Mesenchymal stem cell (in vitro differentiated cells and primary cell): ENCODE measurements at regions not wholly inside any gene's neighbourhood (a gene's known extent, or its start where the extent isn't known, plus 50 kb on each side); places are given as distances from the start of the nearest gene placed in this dataset.

ENCODE experiments used
- DNase-seq: peaks from one replicate; pipeline ENCODE4 v3.0.0-alpha.2; 2013
- H2AFZ ChIP-seq: one replicate; pipeline ENCODE4 v1.6.1; 2013; ENCODE audit warnings: low read depth, mild to moderate bottlenecking, control low read depth, inconsistent platforms, low read length, moderate library complexity
- H2AK5ac ChIP-seq: 2 replicates; pipeline ENCODE4 v1.6.1; 2013; ENCODE audit warnings: low read length, moderate library complexity, mild to moderate bottlenecking, inconsistent platforms; ENCODE audit not compliant: severe bottlenecking
- H2BK120ac ChIP-seq: one replicate; pipeline ENCODE4 v1.6.1; 2013; ENCODE audit warnings: low read depth, mild to moderate bottlenecking, inconsistent platforms, low read length, moderate library complexity
- H2BK12ac ChIP-seq, 2 experiments: one replicate each; pipeline ENCODE4 v1.6.1; 2013; ENCODE audit warnings: inconsistent platforms in 2 of 2, low read length in 2 of 2, mild to moderate bottlenecking in 2 of 2, moderate library complexity in 2 of 2, control low read depth in 1 of 2
- H2BK15ac ChIP-seq: one replicate; pipeline ENCODE4 v1.6.1; 2013; ENCODE audit warnings: mild to moderate bottlenecking, low read depth, inconsistent platforms; ENCODE audit not compliant: poor library complexity, severe bottlenecking
- H2BK5ac ChIP-seq: 2 replicates; pipeline ENCODE4 v1.6.1; 2013; ENCODE audit warnings: low read depth, mild to moderate bottlenecking, low read length, control low read depth, inconsistent platforms; ENCODE audit not compliant: poor library complexity, severe bottlenecking
- H3K14ac ChIP-seq, 2 experiments: one replicate each; pipeline ENCODE4 v1.6.1; 2013; ENCODE audit warnings: inconsistent platforms in 2 of 2, low read length in 2 of 2, control low read depth in 1 of 2, mild to moderate bottlenecking in 1 of 2, moderate library complexity in 1 of 2
- H3K18ac ChIP-seq, 2 experiments: one replicate each; pipeline ENCODE4 v1.6.1; 2013; ENCODE audit warnings: inconsistent platforms in 2 of 2, low read length in 2 of 2, control low read depth in 1 of 2, low read depth in 1 of 2, mild to moderate bottlenecking in 1 of 2
- H3K23ac ChIP-seq, 2 experiments: one replicate each; pipeline ENCODE4 v1.6.1; 2013; ENCODE audit warnings: inconsistent platforms in 2 of 2, low read length in 2 of 2, mild to moderate bottlenecking in 2 of 2, moderate library complexity in 2 of 2, control low read depth in 1 of 2
- H3K27ac ChIP-seq: 2 replicates; pipeline ENCODE4 v1.5.1; 2013; ENCODE audit warnings: mild to moderate bottlenecking, moderate library complexity, low read length, control low read depth, inconsistent platforms; ENCODE audit not compliant: poor library complexity, severe bottlenecking
- H3K27me3 ChIP-seq, 2 experiments: 2 replicates each; pipeline versions ENCODE4 v1.6.1 to v1.7.0; 2013; ENCODE audit warnings: low read length in 2 of 2, mild to moderate bottlenecking in 2 of 2, moderate library complexity in 2 of 2, control low read depth in 1 of 2, inconsistent platforms in 1 of 2; ENCODE audit not compliant: control insufficient read depth in 1 of 2, insufficient read depth in 1 of 2
- H3K36me3 ChIP-seq, 2 experiments: 2 replicates each; pipeline versions ENCODE4 v1.6.1 to v1.7.0; 2013; ENCODE audit warnings: low read length in 2 of 2, control low read depth in 1 of 2, inconsistent platforms in 1 of 2, low read depth in 1 of 2, mild to moderate bottlenecking in 1 of 2; ENCODE audit not compliant: insufficient read depth in 2 of 2, control insufficient read depth in 1 of 2
- H3K4ac ChIP-seq, 2 experiments: one replicate each; pipeline ENCODE4 v1.6.1; 2013; ENCODE audit warnings: inconsistent platforms in 2 of 2, low read length in 2 of 2, mild to moderate bottlenecking in 2 of 2, moderate library complexity in 2 of 2, control low read depth in 1 of 2, low read depth in 1 of 2
- H3K4me1 ChIP-seq: 2 replicates; pipeline ENCODE4 v1.6.1; 2013; ENCODE audit warnings: low read depth, low read length, control low read depth; ENCODE audit not compliant: control insufficient read depth, insufficient read depth
- H3K4me2 ChIP-seq: 2 replicates; pipeline ENCODE4 v1.6.1; 2013; ENCODE audit warnings: low read length, mild to moderate bottlenecking, inconsistent platforms; ENCODE audit not compliant: poor library complexity, severe bottlenecking
- H3K4me3 ChIP-seq, 2 experiments: 2 replicates each; pipeline versions ENCODE4 v1.5.1 to v1.7.0; 2013; ENCODE audit warnings: low read length in 2 of 2, mild to moderate bottlenecking in 2 of 2, control low read depth in 1 of 2, low read depth in 1 of 2; ENCODE audit not compliant: insufficient read depth in 1 of 2
- H3K79me1 ChIP-seq: replicated peaks from 2 replicates; pipeline ENCODE4 v1.6.1; 2013; ENCODE audit warnings: mild to moderate bottlenecking, control low read depth, low read length, inconsistent platforms; ENCODE audit not compliant: poor library complexity, severe bottlenecking
- H3K9ac ChIP-seq: 2 replicates; pipeline ENCODE4 v1.7.0; 2013; ENCODE audit warnings: mild to moderate bottlenecking, low read length, moderate library complexity
- H3K9me3 ChIP-seq: 2 replicates; pipeline ENCODE4 v1.7.0; 2013; ENCODE audit warnings: mild to moderate bottlenecking, low read length; ENCODE audit not compliant: control insufficient read depth
- H4K8ac ChIP-seq: one replicate; pipeline ENCODE4 v1.6.1; 2013; ENCODE audit warnings: inconsistent platforms, mild to moderate bottlenecking, low read length, moderate library complexity
- H4K91ac ChIP-seq: one replicate; pipeline ENCODE4 v1.6.1; 2013; ENCODE audit warnings: mild to moderate bottlenecking, low read length, inconsistent platforms
- WGBS: methylation state at CpG from one replicate; pipeline ENCODE4 v1.1.7; 2013; ENCODE audit warnings: mixed read lengths; 5-methylcytosine and 5-hydroxymethylcytosine counted together

- 94% methylated on average over 5 of the region's 5 CpGs for WGBS
- H2BK12ac ChIP-seq: no peak overlapping the region
- peaks cover 4% of the 10 kb centered on the region for H3K4me1 ChIP-seq
Observed at GRCh38 chr3:159453036-159453435, 535.6 kb upstream of the IL12A start.

GRCh38 chr3:159453945-159454344, 534.7 kb upstream of the IL12A start:
- H4K91ac ChIP-seq: no peak overlapping the region
- no peak overlapping the region for H2BK15ac ChIP-seq
- no peaks in the 10 kb centered on the region for H3K36me3 ChIP-seq
- no peaks in the 10 kb centered on the region for H3K27me3 ChIP-seq
- no peak overlapping the region for H3K9ac ChIP-seq
- no peak overlapping the region for H3K4me2 ChIP-seq
- no peak overlapping the region for H2BK5ac ChIP-seq
- no peak overlapping the region for H3K18ac ChIP-seq
- H3K79me1 ChIP-seq: no peaks in the 10 kb centered on the region
- no peak overlapping the region for H3K23ac ChIP-seq
- WGBS: 100% methylated on average over 1 of the region's 2 CpGs
- H3K4me1 ChIP-seq: peaks cover 4% of the 10 kb centered on the region
- no peak overlapping the region for H3K4ac ChIP-seq
- no peak overlapping the region for H4K8ac ChIP-seq
- H2AK5ac ChIP-seq: no peak overlapping the region
- no peak overlapping the region for H3K4me3 ChIP-seq
- no peak overlapping the region for H2AFZ ChIP-seq
- H3K27ac ChIP-seq: no peak overlapping the region
- H2BK12ac ChIP-seq: no peak overlapping the region
- H3K9me3 ChIP-seq: no peaks in the 10 kb centered on the region
- H2BK120ac ChIP-seq: no peak overlapping the region
- no peak overlapping the region for H3K14ac ChIP-seq
- DNase-seq: no peak

More at GRCh38 chr3:159453036-159453435, 535.6 kb upstream of the IL12A start:
- no peak overlapping the region for H2AFZ ChIP-seq
- no peak overlapping the region for H2BK15ac ChIP-seq
- no peak overlapping the region for H3K23ac ChIP-seq
- no peak overlapping the region for H2AK5ac ChIP-seq
- no peak overlapping the region for H3K4ac ChIP-seq
- H3K14ac ChIP-seq: no peak overlapping the region
- DNase-seq: no peak
- H3K4me2 ChIP-seq: no peak overlapping the region
- H3K27ac ChIP-seq: no peak overlapping the region
- no peaks in the 10 kb centered on the region for H3K36me3 ChIP-seq
- H4K91ac ChIP-seq: no peak overlapping the region
- no peak overlapping the region for H2BK5ac ChIP-seq
- H4K8ac ChIP-seq: no peak overlapping the region
- H3K4me3 ChIP-seq: no peak overlapping the region
- H2BK120ac ChIP-seq: no peak overlapping the region
- H3K79me1 ChIP-seq: no peaks in the 10 kb centered on the region
- no peak overlapping the region for H3K9ac ChIP-seq
- no peak overlapping the region for H3K18ac ChIP-seq
- no peaks in the 10 kb centered on the region for H3K9me3 ChIP-seq
- no peaks in the 10 kb centered on the region for H3K27me3 ChIP-seq

GRCh38 chr3:159455741-159456181, 532.9 kb upstream of the IL12A start:
- Histone ChIP-seq H2AFZ (no peak overlapping the region), H3K9ac (no peak overlapping the region), H3K4ac (no peak overlapping the region), H3K36me3 (no peaks in the 10 kb centered on the region), H3K4me2 (no peak overlapping the region), H3K27me3 (no peaks in the 10 kb centered on the region), H4K8ac (no peak overlapping the region), H3K14ac (no peak overlapping the region), H2BK5ac (no peak overlapping the region), H4K91ac (no peak overlapping the region), H3K4me1 (peaks cover 4% of the 10 kb centered on the region), H2BK12ac (no peak overlapping the region), H3K27ac (no peak overlapping the region), H3K23ac (no peak overlapping the region), H2AK5ac (peak overlapping the region; percentile 92), H3K79me1 (no peaks in the 10 kb centered on the region), H3K4me3 (no peak overlapping the region), H3K18ac (peak overlapping the region in 1 of 2 experiments; percentile 21), H2BK120ac (no peak overlapping the region), H3K9me3 (no peaks in the 10 kb centered on the region), H2BK15ac (no peak overlapping the region)
- DNase-seq: no peak
- 86% methylated on average over 4 of the region's 5 CpGs for WGBS

GRCh38 chr3:159458010-159458409, 530.6 kb upstream of the IL12A start:
- Histone ChIP-seq H3K4me2 (peak overlapping the region; percentile 43), H3K18ac (no peak overlapping the region), H3K27me3 (no peaks in the 10 kb centered on the region), H2AFZ (no peak overlapping the region), H4K91ac (no peak overlapping the region), H3K9ac (no peak overlapping the region), H3K36me3 (no peaks in the 10 kb centered on the region), H3K4me3 (no peak overlapping the region), H2BK15ac (no peak overlapping the region), H3K14ac (no peak overlapping the region), H3K4me1 (peaks cover 4% of the 10 kb centered on the region), H3K27ac (peak overlapping the region; percentile 95), H3K23ac (no peak overlapping the region), H2BK5ac (no peak overlapping the region), H2AK5ac (peak overlapping the region; percentile 59), H2BK12ac (no peak overlapping the region), H3K4ac (no peak overlapping the region), H2BK120ac (no peak overlapping the region), H3K79me1 (no peaks in the 10 kb centered on the region), H3K9me3 (no peaks in the 10 kb centered on the region), H4K8ac (no peak overlapping the region)
- WGBS: 43% methylated on average over 2 of the region's 2 CpGs
- DNase-seq: peak; percentile 55
